Left cardiac atrium (tissue), 4 donors: ENCODE measurements at regions not wholly inside any gene's neighbourhood (a gene's known extent, or its start where the extent isn't known, plus 50 kb on each side); places are given as distances from the start of the nearest gene placed in this dataset.
"Not testable (repeated sequence)": the region's sequence is repeated elsewhere in the genome, so short reads cannot be mapped to it uniquely, and the experiment has no call there.

ENCODE experiments used
- ATAC-seq, 2 donors: fragments of 200-7000 bp; cut with Tn5 transposase; one replicate each; pipeline ENCODE4 v1.9.1; 2020; ENCODE audit warnings: mild to moderate bottlenecking in 2 of 2, moderate library complexity in 2 of 2
- DNase-seq: peaks from one replicate; pipeline ENCODE4 v3.0.0-alpha.2; 2020
- intact Hi-C, 2 donors: fragments of 100-400 bp; cut with DNase I; formaldehyde crosslinking; loops; one replicate each; pipeline versions ENCODE4 v1.14.1 to v1.15.1; 2022 to 2023
- donor health status: DM: no; HTN: yes; CAD: no.
- donor health status: DM: no; HTN: yes; CAD: no; lungs with severe emphysema.
- donor health status: DM: yes; HTN: yes; CAD: no.
- donor health status: Dilated cardiomyopathy.

DNA sequence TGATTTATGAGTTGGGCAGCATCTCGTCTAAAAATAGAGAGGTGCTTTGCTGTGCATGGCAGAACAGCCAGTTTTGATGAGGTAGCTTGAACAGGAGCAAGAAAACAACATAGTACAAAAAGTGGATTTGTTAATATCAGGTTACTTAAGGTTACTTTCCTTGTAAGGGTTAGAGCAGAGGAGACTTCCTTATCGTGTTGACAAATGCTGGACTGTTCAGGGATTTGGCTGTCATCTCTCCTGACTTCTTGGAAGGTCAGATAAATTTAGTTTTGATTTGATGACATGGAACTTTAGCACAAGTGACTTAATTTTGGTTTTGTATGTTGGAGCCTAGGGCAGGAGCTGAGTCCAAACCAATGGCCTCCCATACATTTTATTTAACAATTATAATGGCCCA lies 163.9 kb upstream of the ELAC2 start:
- DNase-seq (no peak), ATAC-seq (no peak)
- intact Hi-C loops = no loop called here

DNA sequence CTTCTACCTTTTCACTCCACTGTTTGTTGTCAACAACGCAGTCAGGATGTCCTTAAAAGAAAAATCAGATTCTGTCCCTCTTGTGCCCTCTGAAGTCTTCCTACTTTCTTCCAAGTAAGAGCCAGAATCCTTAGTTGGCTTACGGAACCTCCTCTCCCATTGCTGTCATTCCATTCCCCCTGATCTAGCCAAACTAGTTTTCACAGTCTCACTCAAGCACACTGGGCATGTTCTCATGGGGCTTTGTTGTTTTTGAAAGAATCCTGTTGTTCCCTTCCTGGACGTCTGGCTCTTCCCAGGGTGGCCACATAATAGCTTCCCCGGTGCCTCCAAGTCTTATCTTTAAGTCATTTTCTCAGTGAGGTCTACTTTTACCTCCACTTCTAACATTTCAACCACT lies 158.6 kb upstream of the ELAC2 start:
- intact Hi-C loops = no loop called here
- DNase-seq (no peak), ATAC-seq (no peak)

GRCh38 chr17:13171790-13172189 lies 154.0 kb upstream of the ELAC2 start:
- intact Hi-C loops = no loop called here
- DNase-seq (no peak), ATAC-seq (no peak)

- no peak for DNase-seq
- ATAC-seq = no peak
- intact Hi-C loops = no loop called here
Observed at GRCh38 chr17:13162361-13162760, 144.5 kb upstream of the ELAC2 start.

GRCh38 chr17:13160790-13161189 lies 143.0 kb upstream of the ELAC2 start:
- ATAC-seq (no peak), DNase-seq (no peak)
- intact Hi-C loops = no loop called here

DNA sequence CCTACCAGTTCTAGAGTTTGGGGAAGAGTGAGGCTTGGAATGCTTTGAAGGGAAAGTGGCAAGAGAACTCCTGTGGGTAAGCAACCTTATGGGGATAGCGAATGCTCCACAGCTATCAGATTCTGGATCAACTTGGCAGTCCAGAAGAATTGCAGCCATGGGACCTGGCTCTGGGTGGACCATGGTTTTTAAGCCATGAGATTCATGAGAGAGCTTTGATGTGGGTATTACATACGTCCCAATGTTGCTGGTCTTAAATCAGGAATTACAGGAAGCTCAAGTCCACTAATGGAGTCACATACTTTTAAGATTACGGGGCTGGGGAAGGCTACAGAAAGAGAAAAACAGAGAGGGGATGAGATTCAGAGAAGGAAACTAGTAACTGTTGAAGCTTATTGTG lies 142.5 kb upstream of the ELAC2 start:
- intact Hi-C loops = no loop called here

GRCh38 chr17:13158494-13159240 lies 140.8 kb upstream of the ELAC2 start:
- no peak for ATAC-seq
- intact Hi-C loops = no loop called here
- no peak for DNase-seq

More for the DNA sequence above, 142.5 kb upstream of the ELAC2 start:
- ATAC-seq = no peak
- DNase-seq = no peak

DNA sequence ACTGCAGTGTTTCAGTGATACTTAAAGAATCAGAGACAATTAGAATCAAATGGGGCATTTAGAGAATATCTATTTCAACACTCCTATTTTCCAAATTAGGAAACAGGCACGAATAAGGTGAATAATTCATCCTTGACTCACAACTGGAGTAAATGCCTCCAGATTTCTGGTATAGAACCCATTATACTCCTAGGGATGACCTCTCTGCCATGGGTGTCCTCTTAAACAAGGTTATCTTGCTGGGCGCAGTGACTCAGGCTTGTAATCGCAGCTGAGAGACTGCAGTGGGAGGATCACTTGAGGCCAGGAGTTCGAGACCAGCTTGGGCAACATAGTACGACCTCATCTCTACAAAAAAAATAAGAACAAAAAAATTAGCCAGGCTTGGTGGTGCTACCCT lies 139.8 kb upstream of the ELAC2 start:
- intact Hi-C loops = no loop called here
- ATAC-seq (no peak), DNase-seq (no peak)

DNA sequence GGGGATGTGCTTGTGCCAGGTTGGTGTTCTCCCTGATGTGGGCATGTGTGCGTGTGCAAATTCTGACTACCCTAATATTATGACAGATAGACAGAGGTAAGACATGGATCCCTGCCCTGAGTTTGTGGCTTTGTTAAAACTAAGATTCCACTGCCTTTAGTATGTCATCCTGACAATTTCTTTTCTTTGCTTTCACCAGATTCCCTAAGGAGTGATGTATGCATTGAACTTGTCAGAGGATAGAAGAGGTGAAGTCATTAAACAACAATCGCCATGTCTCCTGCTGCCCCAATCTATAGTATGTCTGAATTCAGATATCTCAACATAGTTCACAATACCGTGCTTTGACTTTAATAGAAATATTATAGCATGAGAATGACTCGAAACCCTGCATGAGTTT lies 137.1 kb upstream of the ELAC2 start:
- ATAC-seq = no peak
- intact Hi-C loops = no loop called here
- no peak for DNase-seq

GRCh38 chr17:13154398-13154797 lies 136.6 kb upstream of the ELAC2 start:
- ATAC-seq = no peak
- intact Hi-C loops = no loop called here
- no peak for DNase-seq

GRCh38 chr17:13153036-13153435 lies 135.2 kb upstream of the ELAC2 start:
- intact Hi-C loops = no loop called here
- no peak for ATAC-seq
- no peak for DNase-seq

DNA sequence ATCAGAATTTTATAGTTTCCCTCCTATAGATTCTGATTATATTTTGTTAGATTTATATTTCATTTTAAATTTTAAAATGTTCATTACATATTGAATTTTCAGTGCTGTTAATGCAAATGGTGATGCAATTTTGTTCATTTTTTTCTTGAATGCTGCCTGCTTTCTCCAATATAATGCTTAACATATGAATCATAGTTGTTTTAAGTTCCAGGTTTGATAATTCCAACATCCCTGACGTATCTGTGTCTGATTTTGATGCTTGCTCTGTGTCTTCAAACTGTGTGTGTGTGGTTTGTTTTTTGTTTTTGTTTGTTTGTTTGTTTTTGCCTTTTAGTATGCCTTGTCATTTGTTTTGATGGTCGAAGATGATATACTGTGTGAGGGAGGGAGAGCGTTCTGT lies 134.7 kb upstream of the ELAC2 start:
- intact Hi-C loops = no loop called here
- DNase-seq (no peak), ATAC-seq (no peak)

- ATAC-seq, intact Hi-C loops, DNase-seq: not testable (repeated sequence)
Observed at GRCh38 chr17:13150738-13151137, 132.9 kb upstream of the ELAC2 start.

DNA sequence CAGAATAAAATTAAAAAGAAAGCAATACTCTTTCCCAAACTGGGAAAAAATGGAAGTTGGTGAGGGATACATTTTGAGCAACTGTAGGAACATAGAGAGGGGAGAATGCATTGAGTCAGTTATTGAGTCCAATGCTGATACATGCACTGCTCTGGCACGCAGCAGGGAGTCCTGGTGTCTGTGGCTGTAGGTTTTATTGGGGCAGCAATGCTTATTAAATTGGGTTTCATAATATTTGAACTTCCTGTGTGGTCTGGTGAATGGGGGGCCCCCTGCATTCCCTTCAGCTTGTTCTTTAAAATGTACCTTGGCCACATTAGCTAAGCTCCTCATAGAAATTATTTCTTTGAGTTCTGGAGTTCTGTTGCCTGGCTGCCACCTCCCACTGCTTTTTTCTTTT lies 125.2 kb upstream of the ELAC2 start:
- no peak for ATAC-seq
- intact Hi-C loops = no loop called here
- no peak for DNase-seq

GRCh38 chr17:13140750-13141149 lies 122.9 kb upstream of the ELAC2 start:
- ATAC-seq = no peak
- intact Hi-C loops = no loop called here
- no peak for DNase-seq

DNA sequence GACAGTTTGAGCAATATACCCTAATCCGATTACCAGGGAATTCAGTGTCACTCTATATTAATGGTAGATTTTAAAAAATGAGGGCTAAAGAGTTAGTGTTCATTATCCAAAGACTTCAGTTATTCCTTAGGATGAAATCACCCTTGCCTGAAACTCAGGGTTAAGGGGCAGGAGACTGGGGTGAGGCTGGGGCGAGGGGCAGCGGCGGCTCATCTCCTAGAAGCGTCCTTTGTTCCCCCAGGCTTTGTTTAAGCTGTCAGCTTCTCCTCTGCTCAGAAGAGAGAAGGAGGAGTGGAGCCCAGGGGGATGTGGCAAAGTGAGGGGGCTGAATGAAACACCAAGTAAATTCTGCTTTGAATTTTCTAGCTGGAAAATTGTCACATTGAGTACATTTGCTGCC lies 117.7 kb upstream of the ELAC2 start:
- ATAC-seq = no peak
- DNase-seq = no peak
- intact Hi-C loops = no loop called here

DNA sequence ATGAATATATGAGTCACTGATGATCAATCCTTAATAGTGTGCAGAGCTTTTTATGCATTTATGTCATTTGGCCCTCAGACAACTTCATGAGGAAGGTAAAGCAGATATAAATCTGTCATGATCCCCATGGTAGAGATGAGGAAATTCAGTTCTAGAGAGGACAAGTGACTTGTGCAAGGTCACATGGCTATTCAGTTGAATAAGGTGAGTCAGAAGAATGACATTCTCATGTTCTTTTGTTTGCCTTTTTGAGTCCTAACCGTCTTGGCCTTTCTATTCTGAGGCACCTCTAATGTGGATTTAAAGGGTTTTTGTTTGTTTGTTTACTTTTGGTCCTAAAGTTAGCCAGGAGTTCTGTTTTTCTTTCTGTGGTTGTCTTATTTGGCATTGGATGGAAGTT lies 116.2 kb upstream of the ELAC2 start:
- no peak for DNase-seq
- intact Hi-C loops = no loop called here
- no peak for ATAC-seq

- intact Hi-C loops = no loop called here
- DNase-seq (no peak), ATAC-seq (no peak)
Observed at GRCh38 chr17:13131225-13131624, 113.4 kb upstream of the ELAC2 start.

DNA sequence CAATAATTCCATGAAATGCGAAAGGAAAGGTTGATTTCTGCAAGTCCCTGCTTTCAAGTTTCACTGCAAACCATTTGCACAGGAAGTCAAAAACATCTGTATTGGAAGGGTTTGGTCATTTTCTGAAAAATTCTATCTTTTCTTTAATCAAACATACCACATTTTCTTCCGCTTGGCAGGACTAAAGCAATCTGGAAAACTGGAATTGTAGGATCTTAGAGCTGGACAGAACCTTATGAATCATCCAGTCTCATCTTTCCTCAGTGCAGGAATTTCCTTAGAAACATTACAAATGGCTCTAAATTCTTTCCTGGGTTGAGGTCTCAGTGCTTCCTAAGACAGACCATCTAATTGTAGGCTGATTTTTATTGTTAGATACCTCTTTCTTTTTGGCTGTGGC lies 111.5 kb upstream of the ELAC2 start:
- intact Hi-C loops = loop anchor here in 1 of 2 donors (5.0 kb wide), 1 partner anchor 42 kb away; no protein-coding TSS in a partner anchor
- ATAC-seq (no peak), DNase-seq (no peak)

- ATAC-seq (no peak), DNase-seq (no peak)
- intact Hi-C loops = loop anchor here in 1 of 2 donors (5.0 kb wide), 1 partner anchor 41 kb away; no protein-coding TSS in a partner anchor
Observed at GRCh38 chr17:13128676-13129075, 110.8 kb upstream of the ELAC2 start.

DNA sequence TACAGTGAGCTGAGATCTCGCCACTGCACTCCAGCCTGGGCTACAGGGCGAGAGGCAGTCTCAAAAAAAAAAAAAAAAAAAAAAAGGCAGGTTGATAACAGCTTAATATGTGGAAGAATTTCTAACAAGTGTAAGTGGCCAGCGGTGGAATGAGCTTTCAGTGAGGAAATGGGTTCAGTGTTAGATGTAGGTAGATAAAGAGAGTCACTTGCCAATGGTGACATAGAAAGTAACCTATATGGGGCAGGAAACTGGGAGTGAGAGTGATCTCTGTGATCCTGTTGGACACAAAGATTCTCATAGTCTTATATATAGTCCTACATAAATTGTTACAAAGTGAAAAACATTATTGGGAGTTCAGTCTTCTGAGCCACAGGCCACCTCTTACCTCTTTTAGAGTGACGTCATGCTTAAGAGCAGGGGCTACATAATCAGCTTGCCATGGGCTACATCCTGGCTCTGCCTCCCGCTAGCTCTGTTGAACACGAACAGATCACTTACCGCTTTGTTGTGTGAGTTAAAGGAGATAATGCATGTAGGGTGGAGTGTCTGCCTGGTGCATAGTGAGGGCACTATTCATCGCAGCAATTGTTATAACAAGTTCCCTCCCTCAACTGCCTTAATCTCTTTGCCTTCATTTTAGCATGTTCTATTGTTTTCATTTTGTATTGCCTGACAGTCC lies 110.2 kb upstream of the ELAC2 start:
- DNase-seq = no peak
- no peak for ATAC-seq
- intact Hi-C loops = loop anchor here in 1 of 2 donors (5.0 kb wide), 1 partner anchor 41 kb away; no protein-coding TSS in a partner anchor
